Testis (tissue), 2 donors: ENCODE measurements at regions not wholly inside any gene's neighbourhood (a gene's known extent, or its start where the extent isn't known, plus 50 kb on each side); places are given as distances from the start of the nearest gene placed in this dataset.

Experiments
- POLR2A ChIP-seq: fragments of 450-650 bp; IDR thresholded peaks from one replicate; pipeline ENCODE4 v1.6.1; 2017; ENCODE audit warnings: antibody characterized with exemption, mild to moderate bottlenecking, moderate library complexity
- TF ChIP-seq, protein P1 (sequence below), 3 experiments: fragments of 450-650 bp in 2 of 3; fragments of 200-600 bp in 1 of 3; sonication (generic) in 1 of 3; IDR thresholded peaks; one replicate each; pipeline ENCODE4 v1.5.1; 2016 to 2019; ENCODE audit warnings: antibody characterized with exemption in 3 of 3, mild to moderate bottlenecking in 2 of 3, moderate library complexity in 1 of 3

DNA sequence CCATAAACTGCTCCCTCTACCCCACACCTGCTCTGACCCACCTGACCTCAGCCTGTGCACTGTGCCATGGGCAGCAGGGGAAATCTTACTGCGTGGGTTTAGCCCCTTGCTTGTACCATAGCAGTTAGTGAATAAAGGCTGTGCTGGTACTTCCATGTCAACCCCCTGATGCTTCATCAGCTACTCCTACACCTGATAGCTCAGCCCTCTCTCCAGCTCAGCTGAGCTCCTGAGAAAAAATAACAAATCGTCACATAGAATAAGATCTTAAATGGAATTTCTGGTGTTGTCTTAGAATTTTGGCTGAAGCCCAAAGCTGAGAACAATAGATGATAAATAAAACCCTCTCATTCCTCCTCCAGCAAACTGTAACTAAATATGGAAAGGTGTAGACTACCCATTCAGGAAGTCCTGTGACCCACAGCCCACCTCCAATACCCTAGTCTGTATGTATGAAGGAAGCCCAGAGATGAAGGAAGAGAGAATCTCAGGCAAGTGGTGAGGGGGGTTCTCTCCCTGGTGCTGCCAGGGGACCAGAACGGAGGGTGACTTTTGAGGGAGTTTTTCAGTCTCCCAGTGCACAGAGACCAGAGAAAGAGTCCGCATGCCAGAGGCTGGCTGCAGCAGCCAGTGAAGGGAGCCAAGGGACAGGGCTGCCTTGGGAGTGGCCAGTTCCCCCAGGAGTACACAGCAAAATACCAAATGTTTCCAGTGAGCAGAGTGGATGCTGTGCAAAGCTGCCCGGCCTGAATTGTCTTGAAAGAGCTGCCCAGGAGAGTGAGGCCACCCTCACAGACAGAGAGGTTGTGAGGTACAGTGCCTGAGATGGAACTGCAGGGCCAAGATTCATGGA lies 227.3 kb downstream of the QDPR start:
- TF ChIP-seq, protein P1, sequence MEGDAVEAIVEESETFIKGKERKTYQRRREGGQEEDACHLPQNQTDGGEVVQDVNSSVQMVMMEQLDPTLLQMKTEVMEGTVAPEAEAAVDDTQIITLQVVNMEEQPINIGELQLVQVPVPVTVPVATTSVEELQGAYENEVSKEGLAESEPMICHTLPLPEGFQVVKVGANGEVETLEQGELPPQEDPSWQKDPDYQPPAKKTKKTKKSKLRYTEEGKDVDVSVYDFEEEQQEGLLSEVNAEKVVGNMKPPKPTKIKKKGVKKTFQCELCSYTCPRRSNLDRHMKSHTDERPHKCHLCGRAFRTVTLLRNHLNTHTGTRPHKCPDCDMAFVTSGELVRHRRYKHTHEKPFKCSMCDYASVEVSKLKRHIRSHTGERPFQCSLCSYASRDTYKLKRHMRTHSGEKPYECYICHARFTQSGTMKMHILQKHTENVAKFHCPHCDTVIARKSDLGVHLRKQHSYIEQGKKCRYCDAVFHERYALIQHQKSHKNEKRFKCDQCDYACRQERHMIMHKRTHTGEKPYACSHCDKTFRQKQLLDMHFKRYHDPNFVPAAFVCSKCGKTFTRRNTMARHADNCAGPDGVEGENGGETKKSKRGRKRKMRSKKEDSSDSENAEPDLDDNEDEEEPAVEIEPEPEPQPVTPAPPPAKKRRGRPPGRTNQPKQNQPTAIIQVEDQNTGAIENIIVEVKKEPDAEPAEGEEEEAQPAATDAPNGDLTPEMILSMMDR (IDR thresholded peaks at IDR 0.05) = no peak
- TF ChIP-seq POLR2A = no peak
